ENCODE measurements at regions not wholly inside any gene's neighbourhood (a gene's known extent, or its start where the extent isn't known, plus 50 kb on each side); places are given as distances from the start of the nearest gene placed in this dataset.
"Not testable (repeated sequence)": the region's sequence is repeated elsewhere in the genome, so short reads cannot be mapped to it uniquely, and the experiment has no call there.

DNA sequence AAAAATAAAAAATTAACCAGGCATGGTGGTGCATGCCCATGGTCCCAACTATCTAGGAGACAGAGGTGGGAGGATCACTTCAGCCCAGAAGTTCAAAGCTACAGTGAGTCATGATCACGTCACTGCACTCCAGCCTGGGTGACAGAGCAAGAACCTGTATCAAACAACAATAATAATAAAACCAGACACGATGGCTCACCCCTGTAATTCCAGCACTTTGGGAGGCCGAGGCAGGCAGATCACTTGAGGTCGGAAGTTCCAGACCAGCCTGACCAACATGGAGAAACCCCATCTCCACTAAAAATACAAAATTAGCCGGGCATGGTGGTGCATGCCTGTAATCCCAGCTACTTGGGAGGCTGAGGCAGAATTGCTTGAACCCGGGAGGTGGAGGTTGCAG is 159.4 kb downstream of the SKIDA1 start:
- DNase-seq (ENCODE audit: low read depth in 2 of 3, low spot score in 2 of 3) = not testable (repeated sequence)

DNA sequence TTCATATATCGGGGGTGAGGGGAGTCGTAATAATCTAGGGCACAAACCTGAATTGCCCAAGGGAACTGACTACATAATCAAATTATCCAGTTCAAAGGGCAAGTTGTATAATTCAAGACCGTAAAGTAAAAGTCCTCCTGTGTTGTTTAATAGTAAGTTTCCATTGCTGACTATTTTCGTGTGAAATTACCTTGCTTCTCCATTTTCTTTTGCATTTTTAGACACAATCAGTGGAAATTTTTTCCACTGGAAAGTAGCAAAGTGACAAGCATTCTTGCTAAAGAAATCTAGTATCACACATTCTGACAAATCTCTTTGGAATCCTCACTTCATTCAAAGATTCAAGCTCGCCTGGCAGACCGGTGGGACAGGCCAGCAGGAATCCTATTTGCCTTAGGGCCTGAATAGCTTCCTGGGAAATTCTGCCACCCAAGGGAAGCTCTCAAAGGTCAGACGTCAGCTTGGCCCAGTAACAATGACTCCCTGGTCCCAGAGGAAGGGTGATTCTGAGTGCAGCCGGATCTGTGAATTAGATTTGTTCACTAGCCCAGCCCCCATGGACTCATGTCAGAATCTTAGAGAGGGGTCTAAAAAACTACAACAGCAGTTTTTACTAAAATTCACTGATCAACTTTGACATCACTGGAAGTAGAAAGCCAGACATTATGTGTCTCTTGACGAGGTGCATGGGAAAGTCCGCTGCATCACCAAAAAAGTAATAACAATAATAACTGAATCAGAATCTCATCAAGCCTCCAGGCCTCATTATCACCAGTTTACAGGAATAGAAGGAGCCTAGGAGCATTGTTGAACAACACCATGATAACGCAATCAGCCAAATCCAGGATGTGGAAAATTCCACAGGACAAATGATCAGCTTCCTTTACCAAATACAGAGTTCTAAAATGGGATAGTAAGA is 161.0 kb downstream of the SKIDA1 start:
- no peak for DNase-seq (ENCODE audit: low read depth in 2 of 3, low spot score in 2 of 3)

DNA sequence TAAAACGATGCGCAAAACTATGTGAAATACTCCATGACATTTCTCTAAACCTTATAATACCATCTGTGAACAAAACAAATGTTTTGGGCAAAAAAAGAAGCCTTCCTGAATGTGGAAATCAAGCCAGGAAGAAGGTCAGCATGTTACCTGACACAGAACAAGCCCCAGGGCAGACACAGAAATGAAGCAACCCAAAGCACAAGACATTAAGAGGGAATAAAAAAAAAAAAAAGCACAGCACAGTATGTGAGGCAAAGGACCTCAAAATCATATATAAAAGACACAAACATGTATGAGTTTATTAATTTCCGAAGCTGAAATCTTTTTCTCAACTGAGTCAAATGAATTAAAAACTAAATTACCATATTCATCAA is 161.8 kb downstream of the SKIDA1 start:
- no peak for DNase-seq (ENCODE audit: low read depth in 2 of 3, low spot score in 2 of 3)

- DNase-seq (ENCODE audit: low read depth in 2 of 3, low spot score in 2 of 3) = no peak
Measured at GRCh38 chr10:21363092-21363730, 162.3 kb downstream of the SKIDA1 start.

GRCh38 chr10:21359202-21359601 is 166.3 kb downstream of the SKIDA1 start:
- DNase-seq (ENCODE audit: low read depth in 2 of 3, low spot score in 2 of 3) = no peak

- DNase-seq (ENCODE audit: low read depth in 2 of 3, low spot score in 2 of 3) = no peak
Measured at GRCh38 chr10:21355591-21356011, 169.9 kb downstream of the SKIDA1 start.

- DNase-seq (ENCODE audit: low read depth in 2 of 3, low spot score in 2 of 3) = no peak
Measured at GRCh38 chr10:21352886-21353285, 172.6 kb downstream of the SKIDA1 start.

DNA sequence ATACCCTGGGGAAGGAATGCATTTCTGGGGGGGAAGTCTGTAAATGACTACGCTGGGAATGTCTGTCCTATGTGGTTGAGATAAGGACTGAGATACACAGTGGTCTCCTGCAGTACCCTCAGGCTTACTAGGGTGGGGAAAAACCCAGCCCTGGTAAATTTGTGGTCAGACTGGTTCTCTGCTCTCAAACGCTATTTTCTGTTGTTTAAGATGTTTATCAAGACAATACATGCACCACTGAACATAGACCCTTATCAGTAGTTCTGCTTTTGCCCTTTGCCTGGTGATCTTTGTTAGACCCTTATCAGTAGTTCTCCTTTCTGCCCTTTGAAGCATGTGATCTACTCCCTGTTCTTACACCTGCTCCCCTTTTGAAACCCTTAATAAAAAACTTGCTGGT is 173.9 kb downstream of the SKIDA1 start:
- not testable (repeated sequence) for DNase-seq (ENCODE audit: low read depth in 2 of 3, low spot score in 2 of 3)

- no peak for DNase-seq (ENCODE audit: low read depth in 2 of 3, low spot score in 2 of 3)
Measured at GRCh38 chr10:21349912-21350286, 175.6 kb downstream of the SKIDA1 start.

- no peak for DNase-seq (ENCODE audit: low read depth in 2 of 3, low spot score in 2 of 3)
Measured at GRCh38 chr10:21347785-21348170, 177.7 kb downstream of the SKIDA1 start.

DNA sequence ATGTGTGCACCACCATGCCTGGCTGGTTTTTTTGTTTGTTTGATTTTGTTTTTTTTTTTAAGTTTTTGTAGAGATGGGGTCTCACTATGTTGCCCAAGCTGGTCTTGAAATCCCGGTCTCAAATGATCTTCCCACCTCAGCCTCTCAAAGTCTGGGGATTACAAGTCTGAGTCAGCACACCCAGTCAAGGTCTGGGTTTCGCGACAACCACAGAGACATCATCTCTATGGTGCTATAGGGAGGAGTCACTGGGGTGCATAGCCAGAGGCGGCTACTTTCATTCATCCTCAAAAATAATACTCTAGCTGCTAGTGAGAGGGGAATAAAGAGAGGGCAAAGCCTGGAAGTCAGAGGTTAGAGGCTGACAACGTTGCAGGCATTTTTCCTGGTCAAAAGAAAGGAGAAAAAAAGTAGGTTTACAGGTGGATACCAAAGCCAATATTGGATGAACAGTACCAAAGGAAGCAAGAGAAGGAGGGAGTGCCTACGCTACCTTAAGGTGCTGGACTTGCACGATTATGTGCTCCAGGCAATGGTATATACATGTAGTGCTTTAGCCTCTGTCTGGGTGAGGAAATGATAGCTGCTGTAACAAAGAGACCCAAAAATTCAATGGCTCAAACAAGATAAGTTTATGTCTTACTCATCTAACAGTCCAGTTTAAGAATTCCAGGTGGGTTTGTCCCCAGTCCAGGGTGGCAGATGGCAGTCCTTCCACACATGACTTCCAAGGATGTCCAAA is 178.3 kb downstream of the SKIDA1 start:
- DNase-seq (ENCODE audit: low read depth in 2 of 3, low spot score in 2 of 3) = no peak

GRCh38 chr10:21343087-21343486 is 182.4 kb downstream of the SKIDA1 start:
- no peak for DNase-seq (ENCODE audit: low read depth in 2 of 3, low spot score in 2 of 3)

DNA sequence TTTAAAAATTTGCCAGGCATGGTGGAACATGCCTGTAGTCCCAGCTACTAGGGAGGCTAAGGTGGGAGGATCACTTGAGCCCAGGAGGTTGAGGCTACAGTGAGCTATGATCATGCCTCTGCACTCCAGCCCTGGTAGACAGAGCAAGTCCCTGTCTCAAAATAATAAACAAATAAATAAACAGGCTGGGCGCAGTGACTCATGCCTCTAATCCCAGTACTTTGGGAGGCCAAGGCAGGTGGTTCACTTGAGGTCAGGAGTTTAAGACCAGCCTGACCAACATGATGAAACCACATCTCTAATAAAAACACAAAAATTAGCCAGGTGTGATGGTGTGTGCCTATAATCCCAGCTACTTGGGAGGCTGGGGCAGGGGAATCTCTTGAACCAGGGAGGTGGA is 183.0 kb downstream of the SKIDA1 start:
- DNase-seq (ENCODE audit: low read depth in 2 of 3, low spot score in 2 of 3) = not testable (repeated sequence)

GRCh38 chr10:21340331-21340730 is 185.2 kb downstream of the SKIDA1 start:
- DNase-seq (ENCODE audit: low read depth in 2 of 3, low spot score in 2 of 3) = no peak

- DNase-seq (ENCODE audit: low read depth in 2 of 3, low spot score in 2 of 3) = no peak
Measured at GRCh38 chr10:21337171-21337792, 188.2 kb downstream of the SKIDA1 start.

- no peak for DNase-seq (ENCODE audit: low read depth in 2 of 3, low spot score in 2 of 3)
Measured at GRCh38 chr10:21336476-21337170, 188.9 kb downstream of the SKIDA1 start.

GRCh38 chr10:21334891-21335696 is 190.4 kb downstream of the SKIDA1 start:
- no peak for DNase-seq (ENCODE audit: low read depth in 2 of 3, low spot score in 2 of 3)

- DNase-seq (ENCODE audit: low read depth in 2 of 3, low spot score in 2 of 3) = no peak
Measured at GRCh38 chr10:21330628-21331020, 194.9 kb downstream of the SKIDA1 start.

- DNase-seq (ENCODE audit: low read depth in 2 of 3, low spot score in 2 of 3) = no peak
Measured at GRCh38 chr10:21329995-21330627, 195.4 kb downstream of the SKIDA1 start.
